Activated CD8-positive, alpha-beta memory T cell treated with anti-CD3 and anti-CD28 coated beads, Interleukin-2, amount 50 U/mL, for 24 hours (primary cell): ENCODE measurements at regions not wholly inside any gene's neighbourhood (a gene's known extent, or its start where the extent isn't known, plus 50 kb on each side); places are given as distances from the start of the nearest gene placed in this dataset.

Experiments used
- DNase-seq: peaks from one replicate; pipeline ENCODE4 v3.0.0-alpha.2; 2020; ENCODE audit errors: extremely low read depth

DNA sequence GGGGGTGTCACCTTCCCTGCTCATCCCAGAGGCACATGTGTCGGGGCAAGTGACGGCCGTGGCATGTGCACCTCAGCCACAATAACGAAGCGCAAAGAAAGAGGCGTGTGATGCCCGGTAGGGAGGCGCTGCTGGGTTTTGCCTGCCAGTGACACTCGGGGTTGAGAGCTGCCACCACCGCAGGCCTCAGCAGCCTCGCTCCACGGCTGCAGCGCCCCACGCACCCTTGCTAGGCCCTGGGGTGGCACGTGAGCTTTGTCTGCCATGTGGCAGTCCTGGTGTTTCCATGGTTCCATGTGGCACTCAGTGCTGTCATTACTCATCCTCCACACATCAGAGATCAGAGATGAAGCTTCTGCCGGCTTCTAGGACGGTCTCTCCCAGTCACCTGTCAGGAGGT is 136.0 kb upstream of the AGAP1 start:
- no peak for DNase-seq

DNA sequence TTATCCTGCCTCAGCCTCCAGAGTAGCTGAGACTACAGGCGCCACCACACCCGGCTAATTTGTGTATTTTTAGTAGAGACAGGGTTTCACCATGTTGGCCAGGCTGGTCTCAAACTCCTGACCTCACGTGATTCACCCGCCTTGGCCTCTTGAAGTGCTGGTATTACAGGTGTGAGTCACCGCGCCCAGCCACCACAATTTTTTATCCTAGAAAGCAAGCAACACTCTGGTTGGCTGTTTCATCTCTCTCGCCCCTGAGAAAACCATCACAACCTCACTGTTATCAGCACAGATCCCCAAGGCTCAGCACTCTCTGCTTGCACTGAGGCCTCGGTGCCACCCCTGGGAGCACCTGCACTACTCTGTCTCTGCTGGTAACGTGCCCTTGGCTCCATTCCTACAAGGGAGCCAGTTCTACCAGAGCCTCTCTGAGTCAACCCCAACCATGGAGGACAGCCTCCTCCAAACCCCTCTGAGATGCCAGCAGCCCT is 134.8 kb upstream of the AGAP1 start:
- no peak for DNase-seq

DNA sequence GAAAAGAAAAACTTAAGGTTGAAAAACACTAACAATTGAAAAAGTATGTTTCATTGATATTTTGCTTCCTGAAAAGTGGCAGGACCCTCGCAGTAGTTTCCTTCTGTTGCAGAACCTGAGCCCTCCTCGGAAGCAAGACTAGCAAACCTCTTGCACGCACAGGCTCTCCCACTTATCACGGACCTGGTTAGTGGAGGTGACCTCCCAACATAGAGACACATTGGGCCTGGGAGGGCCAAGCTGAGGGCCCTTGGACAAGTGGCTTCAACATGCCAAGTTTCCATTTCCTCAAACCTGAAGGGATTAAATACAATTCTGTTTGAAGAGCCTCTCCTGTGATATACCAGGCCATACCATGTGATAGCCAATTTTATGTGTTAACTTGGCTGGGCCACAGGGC is 133.4 kb upstream of the AGAP1 start:
- DNase-seq: no peak

DNA sequence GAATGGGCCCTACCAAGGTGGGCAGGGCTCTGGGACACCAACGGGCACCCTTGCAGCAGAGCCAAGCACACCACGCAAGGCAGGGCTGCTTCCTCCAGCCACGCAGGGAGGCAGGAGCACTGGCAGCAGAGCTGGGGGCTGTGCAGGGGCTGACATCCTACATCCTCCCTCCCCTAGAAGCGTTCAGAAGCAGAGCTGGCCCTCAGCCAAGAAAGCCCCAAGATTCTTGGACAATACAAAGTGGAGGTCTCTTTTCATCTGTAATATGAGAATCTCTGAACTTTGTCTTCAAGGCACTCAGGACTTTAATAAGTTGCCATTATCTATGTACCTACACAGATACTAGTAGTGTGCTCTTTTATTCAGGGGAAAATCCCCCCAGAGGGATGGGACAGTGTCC is 128.1 kb upstream of the AGAP1 start:
- no peak for DNase-seq

DNA sequence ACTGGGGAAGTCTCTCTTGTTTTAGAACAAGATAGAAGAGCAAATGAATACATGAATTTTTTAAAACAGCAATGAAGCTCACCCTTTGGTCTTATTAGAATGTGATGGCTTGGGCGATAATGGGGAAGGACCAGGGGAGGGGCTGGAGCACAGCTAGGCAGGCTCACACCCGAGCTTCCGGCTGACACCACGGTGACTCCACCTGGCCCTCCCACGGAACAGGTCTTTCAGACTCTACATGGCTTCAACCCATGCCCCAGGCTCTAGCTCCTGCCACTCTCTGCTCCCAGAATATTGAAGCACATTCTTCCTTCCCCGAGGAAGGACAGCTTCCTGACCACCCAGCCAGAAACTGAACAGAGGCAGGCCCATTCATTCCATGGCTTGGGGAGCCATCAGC is 127.5 kb upstream of the AGAP1 start:
- DNase-seq: no peak

DNA sequence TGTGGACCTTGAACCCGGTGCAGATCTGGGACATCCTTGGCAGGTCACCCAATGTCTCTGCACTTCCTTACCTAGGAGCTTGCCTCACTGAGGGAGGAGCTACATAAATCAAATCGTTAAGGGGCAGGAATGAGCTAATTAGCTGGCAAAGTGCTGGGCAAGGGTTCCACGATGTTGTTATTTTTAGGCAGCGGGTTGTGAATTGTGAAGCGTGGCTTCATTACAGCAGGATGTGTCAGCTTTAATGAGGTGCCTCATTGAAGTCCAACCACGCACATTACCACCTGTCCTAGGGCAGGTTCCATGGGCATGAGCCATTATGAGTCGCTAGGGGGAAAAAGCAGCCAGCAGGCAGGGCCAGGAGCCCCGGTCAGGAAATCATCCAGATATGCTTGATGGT is 127.0 kb upstream of the AGAP1 start:
- no peak for DNase-seq

DNA sequence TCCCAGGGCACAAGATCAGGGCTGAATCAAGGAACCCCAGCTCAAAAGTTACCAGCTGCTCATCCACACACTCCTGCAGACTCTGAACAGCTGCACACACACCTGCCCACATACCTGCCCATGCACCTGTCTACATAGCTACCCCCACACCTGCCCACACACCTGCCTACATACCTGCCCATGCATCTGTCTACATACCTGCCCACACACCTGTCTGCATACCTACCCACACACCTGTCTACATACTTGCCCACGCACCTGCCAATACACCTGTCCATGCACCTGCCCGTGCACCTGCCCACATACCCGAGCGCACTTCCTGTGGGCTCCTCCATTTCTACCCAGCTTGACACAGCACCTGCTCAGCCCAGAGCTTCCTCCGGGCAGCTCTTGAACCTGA is 122.8 kb upstream of the AGAP1 start:
- DNase-seq: no peak

DNA sequence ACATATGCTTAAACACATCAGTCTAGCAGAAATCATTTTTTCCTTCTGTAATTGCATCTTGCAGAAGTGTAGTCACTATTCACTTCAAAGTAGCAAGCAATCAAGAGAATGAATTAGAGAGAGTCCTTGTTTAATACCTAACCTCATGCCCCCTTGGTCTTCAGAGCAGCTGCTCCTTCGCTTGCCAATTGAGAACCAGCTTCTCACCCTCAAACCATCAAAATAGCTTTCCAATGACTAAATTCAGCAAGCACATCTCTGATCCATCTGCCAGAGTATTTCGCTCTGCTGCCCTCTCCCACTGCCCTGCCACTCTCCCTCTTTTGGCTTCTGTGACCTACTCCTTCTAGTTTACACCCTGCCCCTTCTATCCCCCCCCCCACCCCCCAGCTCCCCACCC is 120.7 kb upstream of the AGAP1 start:
- DNase-seq: no peak

DNA sequence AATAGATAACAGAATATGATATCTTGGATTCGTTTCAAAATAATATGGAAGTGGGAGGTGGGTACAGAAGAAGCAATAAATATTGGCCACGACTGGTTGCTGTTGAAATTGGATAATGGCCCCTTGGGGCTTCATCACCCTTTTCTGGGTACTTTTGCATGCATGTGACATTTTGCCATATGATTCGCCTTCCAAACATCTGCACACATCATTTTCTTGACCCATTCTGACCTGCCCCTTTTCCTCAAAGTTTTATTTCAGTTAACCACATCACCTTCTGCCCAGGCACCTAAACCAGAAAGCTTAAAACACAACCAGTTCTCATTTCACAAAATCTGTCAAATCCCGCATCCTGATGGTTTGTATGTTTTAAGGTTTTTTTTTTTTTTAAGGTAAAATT is 116.7 kb upstream of the AGAP1 start:
- DNase-seq: no peak

DNA sequence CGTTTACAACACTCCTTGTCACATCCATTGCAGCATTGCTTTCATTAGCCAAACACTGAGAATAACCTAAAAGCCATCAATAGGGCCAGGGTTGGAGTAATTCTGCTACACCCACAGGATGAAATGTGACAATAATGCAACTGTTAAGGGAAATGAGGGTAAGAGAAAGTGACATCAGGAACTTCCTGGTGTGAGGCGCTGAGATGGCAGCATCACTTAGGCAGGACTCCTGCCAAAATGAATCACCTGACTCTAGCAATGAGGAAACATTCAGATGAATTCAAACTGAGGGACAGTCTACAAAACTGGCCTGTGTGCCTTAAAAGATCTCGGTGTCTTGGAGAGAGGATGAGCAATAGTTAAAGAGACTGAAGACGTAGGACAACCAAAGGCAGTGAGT is 115.6 kb upstream of the AGAP1 start:
- no peak for DNase-seq

DNA sequence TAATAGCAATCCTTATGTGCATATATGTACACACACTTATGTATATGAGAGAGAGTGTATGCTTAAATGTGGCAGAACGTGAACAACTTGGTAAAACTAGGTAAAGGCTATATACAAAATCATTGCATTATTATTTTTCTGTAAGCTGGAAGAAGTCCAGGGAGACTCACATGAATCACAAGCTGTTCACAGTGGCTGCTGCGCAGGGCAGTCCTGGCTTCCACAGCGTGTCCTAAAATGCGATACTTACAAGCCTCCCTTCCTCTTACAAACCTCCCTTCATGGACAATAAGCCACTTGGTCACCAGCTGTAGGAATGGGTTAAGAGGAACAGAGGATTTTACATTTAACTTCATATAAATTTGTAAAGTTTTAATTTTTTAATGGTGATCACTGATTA is 114.9 kb upstream of the AGAP1 start:
- no peak for DNase-seq

DNA sequence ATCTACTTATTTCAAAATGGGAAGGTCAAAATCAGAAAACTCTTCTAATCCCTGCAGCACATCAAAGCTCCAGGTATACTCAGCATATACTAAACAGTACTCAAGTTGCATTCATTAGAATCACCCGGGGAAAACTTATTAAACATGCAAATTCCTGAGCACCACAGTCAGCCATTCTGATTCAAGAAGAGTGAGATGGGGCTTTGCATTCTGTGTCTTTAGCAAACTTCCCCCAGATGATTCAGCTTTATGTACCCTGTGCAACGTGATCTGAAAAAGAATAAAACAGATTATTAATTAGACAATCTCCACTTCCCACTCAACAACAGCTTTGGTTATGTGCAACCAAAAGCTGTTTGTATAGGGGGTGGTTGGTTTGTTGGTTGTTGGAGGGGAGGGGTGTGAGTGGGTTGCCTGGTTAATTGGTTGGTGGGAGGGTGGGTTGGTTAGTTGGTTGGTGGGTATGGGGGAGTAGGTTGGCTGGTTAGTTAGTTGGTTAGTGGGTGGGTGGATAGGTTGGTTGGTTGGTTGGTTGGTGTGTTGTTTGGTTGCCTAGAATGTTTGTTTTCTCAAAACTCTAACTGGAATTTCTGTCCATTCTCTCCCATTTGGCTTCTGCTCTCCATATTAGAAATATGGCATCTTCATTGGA is 112.5 kb upstream of the AGAP1 start:
- DNase-seq: no peak

DNA sequence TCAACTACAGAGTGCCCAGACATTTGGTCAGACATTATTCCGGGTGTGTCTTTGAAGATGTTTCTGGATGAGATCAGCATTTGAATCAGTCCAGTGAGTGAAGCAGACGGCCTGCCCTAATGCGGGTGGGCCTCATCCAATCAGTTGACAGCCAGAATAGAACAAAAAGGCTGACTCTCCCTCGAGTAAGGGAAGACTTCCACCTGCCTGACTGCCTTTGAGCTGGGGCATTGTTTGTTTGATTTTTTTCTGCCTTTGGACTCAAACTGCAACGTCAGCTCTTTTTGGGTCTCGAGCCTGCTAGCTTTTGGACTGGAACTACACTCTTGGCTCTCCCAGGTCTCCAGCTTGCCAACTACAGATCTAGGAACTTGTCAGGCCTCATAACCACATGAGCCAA is 111.7 kb upstream of the AGAP1 start:
- DNase-seq: no peak

DNA sequence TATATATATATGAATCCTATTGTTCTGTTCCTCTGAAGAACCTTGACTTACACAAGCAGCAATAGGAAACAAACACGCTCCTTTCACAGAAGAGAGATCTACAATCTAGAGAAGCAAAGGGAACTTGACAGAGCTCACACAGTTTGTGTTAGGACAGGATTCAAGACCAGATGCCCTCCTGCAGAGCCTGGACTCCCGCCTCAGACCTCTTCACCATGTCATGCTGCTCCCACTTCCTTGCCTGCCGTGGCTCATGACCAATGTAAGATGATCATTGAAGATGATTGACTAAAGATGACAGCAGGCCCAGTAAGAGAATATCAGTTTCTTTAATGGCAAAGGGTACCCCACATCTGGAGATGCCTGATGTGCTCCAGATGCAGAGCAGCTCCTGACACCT is 111.2 kb upstream of the AGAP1 start:
- no peak for DNase-seq

DNA sequence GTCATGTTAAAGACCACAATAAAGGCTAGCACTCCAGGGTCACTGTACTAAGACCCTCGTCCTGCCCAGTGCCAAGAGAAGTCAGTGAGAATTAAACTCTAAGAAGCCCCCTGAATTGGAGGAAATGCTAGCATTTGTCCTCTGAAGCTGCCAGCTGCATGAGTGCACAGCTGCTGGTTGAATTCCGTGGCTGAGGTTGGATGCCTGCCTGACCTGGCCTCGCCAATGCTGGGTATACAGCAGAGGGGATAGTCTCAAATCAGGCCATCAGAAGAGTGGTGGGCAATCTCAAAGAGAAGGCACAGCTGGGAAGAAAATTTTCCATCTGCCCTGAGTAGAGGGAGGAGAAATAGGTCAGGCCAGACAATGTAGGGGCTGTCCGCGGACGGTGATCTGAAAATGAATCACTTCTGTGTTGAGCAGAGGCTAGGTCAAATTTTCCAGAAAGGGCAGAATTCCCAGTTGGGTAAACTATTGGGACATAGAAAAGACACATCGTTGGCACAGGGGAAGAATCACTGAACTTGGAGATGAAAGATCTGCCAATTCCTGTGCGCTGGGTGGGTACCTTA is 110.5 kb upstream of the AGAP1 start:
- no peak for DNase-seq

DNA sequence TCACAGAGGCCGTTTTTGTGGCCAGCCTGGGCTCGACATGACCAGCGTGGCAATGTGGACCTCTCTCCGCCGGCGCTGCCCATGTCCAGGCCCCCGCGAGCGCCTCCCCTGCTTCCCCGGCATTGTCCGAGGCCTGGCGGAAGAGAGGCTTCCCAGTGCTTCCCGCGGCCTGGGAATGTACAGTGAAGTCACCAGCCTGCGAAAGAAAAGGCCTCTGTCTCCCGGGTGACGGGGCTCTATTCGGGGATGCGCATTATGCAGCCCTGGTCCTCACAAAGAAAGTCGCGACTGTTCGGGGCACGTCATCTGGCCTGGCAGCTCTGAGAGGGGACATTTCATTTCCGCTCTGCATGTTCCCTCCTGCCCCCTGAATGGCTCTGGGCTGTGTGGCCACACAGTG is 109.2 kb upstream of the AGAP1 start:
- no peak for DNase-seq

DNA sequence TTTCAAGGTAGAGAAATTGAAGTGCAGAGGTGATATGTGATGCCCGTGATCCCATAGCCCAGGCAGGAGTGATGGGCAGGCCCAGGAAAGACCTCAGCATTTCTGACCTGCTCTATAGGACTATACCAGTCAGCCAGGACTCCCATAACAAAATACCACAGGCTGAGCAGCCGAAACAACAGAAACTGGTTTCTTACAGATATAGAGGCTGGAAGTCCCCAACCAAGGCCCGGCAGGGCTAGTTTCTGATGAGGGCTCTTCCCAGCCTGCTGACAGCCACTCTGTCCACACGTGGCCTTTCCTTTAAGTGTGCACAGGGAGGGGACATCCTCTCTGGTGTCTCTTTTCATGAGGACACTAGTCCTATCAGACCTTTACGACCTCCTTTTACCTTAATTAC is 104.2 kb upstream of the AGAP1 start:
- no peak for DNase-seq

DNA sequence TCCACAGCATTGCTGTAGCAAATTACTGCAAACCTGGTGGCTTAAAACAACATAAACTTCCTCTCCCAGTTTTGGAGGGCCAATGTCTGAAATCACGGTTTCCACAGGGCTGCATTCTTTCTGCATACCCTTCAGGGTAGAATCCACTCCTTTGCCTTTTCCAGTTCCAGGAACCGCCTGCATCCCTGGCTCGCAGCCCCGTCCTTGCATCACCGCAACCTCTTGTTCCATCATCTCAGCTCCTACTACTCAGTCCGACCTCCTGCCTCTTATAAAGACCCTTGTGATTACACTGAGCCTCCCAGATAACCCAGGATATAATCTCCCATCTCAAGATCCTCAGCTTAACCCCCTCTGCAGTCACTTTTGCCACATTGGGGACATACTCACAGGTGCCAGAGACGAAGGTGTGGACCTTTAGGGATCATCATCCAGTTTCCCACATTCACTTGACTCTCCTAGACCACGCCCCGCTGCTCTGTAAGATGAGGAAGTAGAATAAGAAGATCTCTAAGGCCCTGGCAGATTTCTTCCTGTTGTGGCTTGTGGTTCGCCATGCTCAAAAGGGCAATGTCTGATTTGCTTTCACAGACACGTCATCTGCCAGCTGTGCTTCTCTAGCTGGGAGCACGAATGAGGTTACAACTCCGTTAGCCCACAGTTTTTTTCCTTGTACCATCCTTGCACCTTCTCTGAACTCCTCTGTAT is 103.6 kb upstream of the AGAP1 start:
- no peak for DNase-seq

DNA sequence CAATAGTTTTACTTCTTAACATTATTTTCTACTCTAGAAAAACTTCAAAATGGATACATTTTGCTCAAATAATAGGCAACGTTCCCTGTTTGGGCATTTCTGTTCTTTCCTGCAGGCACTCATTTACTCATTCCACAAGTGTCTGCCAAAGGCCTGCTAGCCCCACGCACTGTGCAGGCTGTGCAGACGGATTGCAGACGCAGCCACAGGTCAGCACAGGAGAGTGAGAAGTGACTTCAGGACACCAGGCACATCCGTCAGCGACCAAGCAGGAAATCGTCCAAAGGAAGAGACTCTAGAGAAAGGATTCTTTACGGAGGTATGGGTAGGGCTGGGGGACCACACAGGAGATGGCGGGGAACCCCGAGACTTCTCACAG is 103.0 kb upstream of the AGAP1 start:
- no peak for DNase-seq

DNA sequence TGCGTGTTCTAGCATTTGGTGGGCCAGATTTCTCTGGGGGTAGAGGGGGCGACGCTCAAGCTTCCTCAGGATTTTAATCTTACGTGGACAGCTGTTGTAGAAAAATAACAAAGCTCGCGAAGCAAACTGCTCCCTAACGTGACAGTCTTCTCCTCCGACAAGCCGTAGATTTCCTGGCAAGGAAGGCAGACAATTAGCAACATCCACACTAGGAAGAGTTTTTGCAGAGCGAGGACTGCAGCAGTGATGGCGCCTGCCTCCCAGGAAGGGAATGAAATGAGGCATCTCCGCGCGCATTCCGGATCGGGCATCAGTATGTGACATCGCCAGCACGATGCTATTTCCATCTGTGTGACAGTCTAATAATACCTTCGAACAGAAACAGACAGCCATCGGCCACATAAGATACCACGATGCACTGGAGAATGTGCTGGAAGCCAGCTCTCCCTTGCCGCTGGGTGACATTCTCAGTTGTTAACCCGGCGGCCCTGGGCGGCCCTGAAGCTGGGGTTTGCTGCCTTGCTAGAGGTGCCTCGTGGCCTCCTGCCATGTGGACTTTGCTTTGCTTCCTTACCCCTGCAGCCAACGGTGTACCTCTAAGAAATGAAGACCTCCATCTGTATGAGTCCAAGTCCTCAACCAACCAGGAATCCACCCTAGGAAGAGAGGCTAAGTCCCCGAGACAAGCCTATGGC is 101.8 kb upstream of the AGAP1 start:
- DNase-seq: no peak

DNA sequence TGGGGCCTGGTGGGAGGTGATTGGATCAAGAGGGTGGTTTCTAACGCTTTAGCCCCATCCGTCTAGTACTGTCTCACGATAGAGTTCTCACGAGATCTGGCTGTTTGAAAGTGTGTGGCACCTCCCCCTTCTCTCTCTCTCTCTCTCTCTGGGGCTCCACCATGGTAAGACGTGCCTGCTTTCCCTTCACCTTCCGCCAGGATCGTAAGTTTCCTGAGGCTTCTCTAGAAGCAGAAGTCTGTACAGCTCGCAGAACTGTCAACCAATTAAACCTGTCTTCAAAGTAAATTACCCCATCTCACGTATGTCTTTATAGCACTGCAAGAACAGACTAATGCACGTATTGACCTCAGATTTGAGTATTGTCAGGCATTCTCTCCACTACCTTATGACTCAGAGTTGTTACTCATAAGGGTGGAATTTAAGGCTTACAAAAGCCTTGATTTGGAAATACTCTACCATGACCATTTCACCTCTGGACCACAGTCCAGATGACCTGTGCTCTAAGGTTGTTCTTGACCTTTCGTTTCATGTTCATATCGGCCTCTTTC is 99.5 kb upstream of the AGAP1 start:
- no peak for DNase-seq

DNA sequence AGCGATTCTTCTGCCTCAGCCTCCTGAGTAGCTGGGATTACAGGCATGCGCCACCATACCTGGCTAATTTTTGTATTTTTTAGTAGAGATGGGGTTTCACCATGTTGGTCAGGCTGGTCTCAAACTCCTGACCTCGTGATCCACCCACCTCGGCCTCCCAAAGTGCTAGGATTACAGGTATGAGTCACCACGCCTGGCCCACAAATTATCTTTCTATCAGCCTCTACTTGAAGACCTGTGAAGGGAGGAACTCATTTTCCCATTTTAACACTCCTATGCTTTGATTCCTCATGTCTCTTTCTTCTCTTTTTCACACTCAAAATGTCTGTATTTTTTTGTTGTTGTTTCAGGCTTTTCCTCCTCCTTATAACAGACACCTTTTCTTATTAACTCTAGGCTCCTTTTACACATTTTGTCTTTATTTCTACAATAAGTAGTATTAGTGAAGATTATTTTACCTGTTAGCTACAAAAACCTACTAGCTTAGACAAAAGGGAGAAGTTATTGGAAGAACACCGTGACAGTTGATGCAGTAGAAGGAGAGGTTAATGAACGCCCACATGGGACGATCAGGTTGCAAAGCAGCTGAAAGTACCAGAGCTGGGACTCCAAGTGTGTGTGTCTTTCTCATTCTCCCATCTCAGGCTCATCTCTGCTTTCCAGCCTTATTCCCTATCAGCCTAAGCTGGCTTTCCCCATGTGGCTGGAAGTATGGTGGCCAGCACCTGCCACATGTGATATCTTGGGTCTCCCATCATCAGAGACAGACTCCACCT is 97.6 kb upstream of the AGAP1 start:
- DNase-seq: no peak
